ENCODE measurements at regions not wholly inside any gene's neighbourhood (a gene's known extent, or its start where the extent isn't known, plus 50 kb on each side); places are given as distances from the start of the nearest gene placed in this dataset.

DNA sequence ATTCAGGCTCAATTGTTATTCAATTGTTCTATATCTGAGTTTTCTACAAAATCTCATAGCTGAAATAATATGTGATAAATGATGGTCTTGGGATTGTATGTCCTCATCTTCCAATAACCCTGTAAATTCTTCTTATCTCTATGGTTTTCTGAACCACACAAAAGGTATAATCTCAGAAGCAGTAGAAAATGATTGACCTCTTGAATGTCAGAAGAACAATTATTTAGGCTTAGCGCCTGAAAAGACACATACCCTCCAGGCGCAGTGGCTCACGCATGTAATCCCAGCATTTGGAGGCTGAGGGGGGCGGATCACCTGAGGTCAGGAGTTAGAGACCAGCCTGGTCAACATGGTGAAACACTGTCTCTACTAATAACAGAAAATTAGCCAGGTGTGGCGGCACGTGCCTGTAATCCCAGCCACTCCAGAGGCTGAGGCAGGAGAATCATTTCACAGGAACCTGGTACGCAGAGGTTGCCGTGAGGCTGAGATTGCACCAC, 288.0 kb upstream of the TBC1D5 start:
- no peak for DNase-seq

DNA sequence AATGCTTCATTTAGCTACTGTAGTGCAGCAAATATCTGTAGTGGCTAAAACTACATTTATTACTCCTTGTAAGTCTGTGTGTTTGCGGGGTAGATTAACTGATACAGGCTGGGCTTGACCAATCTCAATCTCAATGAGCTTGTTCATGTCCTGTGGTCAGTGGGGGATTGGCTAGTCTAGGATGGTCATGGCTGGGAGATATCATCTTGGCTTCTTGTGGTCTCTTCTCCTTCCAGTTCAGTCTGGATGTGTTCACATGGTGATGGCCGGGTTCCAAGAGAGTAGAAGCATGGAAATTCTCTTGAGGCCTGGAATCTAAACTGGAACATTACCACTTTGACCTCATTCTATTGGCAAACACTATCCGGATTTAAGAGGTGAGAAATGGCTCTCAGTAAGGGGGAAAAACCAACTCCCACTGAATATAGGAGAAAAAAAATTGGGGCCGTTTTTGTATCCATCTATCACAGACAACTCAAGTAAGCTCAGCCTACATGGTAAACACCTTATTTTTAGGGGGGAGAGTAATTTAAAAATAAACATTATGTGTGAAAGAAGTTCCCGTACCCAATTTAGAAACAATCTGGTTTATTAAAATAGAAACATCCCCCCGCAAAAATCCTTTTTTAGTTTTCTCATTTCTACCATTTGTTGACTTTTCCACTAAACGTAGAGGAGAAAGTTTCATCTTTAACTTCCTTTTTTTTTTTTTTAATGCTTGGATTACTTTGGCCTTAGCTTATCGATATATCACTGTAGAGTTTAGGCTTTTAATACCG, 284.9 kb upstream of the TBC1D5 start:
- no peak for DNase-seq

DNA sequence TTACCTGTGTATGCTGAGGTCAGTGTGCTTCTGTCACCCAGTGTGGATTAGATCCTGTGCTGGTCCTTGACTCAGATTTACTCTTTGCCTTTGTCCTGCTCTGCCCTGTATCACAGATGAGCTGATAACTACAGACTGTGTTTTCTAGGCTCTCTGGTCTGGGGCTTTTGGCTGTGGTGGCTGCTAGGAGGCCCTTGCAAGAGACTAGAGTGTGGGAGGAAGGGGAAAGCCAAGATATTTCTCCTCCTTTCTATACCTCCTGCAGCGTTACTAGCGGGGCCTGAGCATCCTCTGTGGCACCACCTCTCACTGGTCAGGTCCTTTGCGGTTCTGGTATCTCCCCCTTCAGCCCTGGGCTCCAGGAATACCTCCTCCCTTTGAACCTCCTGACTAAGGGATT, 282.3 kb upstream of the TBC1D5 start:
- DNase-seq = no peak

DNA sequence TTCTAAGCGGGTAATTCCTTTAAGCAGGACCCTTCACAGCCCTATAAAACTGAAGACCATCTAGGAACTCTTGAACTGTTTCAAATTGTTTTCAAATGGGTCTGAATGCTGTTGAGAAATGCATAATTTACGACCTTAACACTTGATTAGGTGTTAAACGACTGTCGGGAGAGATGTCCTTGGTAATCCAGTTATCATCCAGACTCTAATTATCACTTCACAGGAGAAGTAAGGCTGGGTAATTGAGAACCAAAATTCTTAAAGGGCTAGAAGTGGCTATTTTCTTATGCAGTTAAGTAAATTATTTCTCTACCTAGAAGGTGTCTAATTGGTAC, 276.7 kb upstream of the TBC1D5 start:
- no peak for DNase-seq

DNA sequence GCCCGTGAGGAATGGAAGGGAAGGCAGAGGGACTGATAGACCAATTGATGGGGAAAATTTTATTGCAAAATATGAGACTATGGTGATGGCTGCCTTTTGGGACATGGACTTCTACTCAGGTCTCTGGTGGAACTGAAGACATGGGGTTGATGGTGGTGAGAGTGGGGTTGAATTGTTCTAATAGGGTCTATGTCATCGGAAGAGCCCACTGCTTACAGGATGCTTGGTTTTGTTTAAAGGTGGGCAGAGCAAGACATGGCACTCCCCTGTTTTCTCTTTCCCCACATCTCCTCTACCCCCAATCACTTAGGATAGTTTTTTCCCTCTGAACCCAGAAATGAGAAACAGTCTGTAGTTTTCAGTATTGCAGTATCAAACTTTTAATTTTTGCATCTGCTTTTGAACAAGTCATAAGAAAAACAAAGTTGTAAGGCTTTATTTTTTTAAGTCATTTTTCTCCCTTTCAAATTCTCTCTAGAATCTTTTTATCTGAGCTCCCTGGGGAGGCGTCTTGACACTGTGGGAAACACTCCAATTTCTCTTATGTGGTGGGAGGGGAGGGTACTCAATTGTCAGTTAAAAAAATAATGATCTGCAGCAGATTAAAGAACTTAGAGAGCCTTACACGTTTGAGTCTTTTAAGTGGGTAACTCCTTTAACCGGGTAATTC, 276.2 kb upstream of the TBC1D5 start:
- DNase-seq = no peak

DNA sequence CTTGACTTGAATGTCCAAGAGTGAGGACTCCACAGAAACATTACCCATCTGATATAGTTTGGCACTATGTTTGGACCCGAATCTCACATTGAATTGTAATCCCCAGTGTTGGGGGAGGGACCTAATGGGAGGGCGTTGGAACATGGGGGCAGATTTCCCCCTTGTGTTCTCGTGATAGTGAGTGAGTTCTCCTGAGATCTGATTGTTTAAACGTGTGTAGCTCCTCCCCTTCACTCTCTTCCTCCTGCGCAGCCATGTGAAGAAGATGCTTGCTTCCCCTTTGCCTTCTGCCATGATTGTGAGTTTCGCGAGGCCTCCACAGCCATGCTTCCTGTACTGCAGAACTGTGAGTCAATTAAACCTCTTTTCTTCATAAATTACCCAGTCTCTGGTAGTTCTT, 273.9 kb upstream of the TBC1D5 start:
- DNase-seq = no peak

DNA sequence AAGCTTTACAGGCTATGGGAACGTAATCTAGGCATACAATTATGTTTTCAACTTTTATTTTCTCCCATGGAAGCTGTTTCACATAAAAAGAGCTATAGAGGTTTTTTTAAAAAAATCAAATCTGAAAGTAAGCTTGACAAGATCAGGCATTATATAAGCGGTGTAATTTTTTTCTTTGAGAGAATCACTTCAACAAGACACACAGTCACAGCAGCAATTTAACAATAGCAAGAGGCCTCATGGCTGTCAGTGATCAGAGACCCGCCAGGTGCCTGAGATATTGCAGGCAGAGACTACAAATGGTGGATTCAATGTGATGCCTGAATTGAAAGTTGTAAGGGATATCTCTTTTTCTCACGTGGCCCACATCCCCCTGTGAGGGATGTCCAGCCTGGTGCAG, 270.5 kb upstream of the TBC1D5 start:
- no peak for DNase-seq

DNA sequence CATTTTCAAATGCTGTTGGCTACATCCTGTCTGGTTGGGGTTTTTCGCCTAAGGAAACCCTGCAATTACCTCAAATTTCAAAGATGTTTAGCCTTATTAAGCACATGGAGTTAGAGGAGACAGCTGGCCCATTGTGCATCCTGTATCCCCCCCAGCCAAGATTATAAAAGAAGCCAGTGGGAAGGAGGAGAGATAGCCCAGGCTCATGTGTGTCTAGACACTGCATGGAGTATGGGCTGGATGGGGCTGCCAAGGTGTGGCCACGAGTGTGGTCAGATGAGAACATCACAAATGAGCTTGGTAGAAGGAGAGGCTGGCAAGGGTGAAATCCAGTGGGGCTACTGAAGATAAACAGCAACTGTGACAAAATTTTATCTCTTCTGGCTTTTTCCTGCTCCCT, 270.0 kb upstream of the TBC1D5 start:
- no peak for DNase-seq

DNA sequence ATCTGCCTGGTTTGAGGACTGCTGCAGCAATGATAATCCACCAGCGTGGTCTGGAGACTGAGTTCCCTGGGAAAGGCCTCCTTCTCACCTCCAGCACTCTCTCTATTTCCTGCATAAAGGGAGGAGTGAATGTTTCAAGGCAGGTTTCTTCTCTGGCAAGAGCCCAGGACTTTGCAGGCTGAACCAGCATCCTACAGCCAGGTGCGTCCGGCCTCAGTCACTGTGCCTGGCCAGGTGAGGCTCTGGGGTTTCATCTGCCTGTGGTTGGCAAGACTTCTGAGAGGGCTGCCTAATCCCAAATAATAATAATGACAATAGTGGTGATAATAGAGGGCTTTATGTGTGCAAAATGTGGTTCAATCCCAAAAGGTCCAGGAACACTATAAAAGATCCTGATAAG, 269.0 kb upstream of the TBC1D5 start:
- DNase-seq = no peak

DNA sequence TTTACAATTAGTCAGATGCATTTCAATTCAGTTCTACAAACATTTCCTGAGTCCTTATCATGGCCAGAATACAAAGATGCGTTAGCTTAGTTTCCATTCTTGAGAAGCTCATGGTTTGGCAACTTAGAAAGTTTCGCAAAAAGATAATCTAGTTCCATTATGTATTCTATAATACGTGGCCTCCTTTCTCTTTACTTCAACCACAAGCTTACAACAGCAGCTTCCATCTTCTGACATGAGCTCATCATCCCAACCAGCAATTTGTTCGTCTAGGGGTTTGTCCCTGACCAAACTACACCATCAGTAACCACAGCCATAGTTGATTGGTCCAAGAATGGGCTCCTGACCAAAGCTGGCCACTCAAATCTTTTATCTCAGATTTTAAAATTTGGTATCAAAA, 267.6 kb upstream of the TBC1D5 start:
- no peak for DNase-seq

DNA sequence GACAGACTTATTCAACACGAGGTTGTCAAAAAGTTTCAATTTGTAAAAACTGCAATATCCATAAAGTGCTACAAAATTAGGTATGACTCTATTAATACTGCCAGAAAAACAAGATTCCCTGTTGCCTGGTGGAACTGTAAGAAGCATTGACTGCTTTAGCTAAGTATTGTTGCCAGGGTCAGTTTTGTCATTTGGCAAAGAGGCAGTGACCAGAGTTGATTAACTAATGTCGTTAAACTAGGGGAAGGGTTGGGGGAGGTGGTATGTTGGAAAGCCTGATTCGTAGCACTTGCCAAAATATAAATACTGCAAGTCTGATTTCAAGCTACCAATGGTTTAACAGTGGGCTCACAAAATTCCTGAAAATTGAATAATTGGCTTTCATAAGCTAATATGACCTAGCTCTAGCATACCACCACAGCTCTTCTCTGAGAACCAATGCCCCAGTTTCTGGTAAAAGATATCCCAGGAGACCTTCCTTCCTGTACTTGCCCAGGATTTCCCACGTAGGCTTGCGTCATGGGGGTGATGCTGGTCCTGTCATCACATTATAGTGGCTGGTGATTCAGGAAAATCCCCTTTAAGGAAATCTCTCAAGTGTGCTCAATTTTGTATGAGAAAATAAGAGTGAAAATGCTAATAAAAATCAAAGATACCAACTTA, 266.4 kb upstream of the TBC1D5 start:
- DNase-seq = no peak

DNA sequence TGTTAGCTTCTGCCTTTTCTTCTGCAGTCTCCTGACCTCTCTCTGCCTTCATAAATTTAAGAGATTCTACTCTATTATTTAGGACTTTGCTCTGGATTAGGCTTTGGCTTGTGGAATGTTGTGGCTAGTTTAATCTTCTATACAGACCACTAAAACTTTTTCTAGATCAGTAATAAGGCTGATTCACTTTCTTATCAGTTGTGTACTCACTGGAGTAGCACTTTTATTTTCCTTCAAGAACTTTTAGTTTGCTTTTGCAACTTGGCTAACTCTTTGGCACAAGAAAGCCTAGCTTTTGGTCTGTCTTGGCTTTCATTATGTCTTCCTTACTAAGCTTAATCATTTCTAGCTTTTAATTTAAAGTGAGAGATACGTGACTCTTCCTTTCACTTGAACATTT, 265.5 kb upstream of the TBC1D5 start:
- no peak for DNase-seq

DNA sequence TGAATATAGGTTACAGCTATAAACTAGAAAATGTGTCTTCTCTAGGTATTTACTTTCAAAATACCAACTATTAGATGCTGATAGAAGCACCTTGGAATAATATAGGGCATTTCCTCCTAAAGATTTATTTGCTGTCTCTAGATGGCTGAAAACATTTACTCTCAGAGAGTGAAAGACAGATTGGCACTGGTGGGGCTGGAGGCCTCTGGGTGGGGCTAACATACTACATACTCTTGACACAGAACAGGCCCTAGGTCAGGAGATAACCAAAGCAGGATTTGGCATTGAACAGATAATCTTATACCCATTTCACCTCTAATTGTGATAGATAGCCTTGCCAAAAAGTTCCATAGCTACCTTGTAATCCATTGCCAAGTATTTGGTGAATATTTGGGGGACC, 253.3 kb upstream of the TBC1D5 start:
- DNase-seq = no peak

DNA sequence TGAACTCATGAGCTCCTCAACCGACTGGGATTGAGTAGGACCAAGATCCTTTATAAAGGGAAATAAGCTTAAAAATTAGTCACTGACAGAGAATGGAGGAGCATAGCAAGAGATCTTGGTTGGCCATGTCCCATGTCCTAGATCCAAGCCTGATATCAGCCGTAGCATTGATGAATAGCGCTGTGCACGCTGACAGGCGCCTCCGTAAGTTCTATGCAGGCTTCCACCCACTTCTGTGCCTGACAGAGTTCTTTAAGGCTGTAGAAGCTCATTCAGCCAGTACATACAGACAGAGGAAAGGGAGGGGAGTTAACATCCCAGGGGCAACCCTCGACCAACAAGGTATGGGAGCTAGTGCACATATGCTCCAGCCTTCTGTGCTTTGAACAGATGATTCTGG, 251.7 kb upstream of the TBC1D5 start:
- DNase-seq = no peak

DNA sequence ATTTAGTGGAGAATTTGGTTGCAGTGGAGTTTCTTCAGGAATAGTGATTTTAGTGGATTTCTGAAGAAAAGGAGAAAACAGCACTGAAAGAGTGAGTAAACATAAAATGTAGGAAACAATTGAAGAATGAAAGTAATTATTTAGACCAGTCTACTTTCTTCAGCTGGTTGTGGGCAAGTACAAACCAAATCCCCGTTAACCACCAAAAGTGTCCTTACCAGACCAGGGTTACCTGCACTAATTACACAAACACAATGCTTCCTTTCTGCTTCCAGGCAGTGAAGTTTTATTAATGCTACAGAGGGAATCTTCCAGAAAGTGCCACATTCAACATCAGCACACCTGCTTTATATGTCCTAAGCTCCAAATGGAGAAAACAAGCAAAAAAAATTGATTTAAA, 248.0 kb upstream of the TBC1D5 start:
- no peak for DNase-seq

DNA sequence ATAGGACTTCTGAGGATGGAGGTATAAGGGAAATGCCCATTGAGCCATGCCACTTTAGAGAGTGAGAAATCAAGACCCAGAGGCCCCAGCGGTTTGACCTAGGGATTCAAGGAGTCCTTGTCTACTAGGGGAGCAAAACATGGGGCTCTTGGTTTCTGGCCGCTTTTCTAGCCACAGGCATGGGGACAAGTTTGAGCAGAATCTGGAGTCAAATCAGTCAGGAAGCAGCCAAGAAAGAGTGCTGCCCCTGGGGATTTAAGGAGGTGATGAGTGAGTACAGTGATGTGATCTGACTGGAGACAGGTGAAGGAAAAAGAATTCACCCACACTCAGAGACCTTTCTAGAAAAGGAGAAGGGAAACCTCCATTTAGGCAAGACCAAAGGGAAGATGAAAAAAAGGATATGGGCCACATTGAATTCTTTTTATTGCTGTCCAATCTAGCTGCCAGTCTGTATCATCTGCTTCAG, 244.0 kb upstream of the TBC1D5 start:
- DNase-seq = no peak

DNA sequence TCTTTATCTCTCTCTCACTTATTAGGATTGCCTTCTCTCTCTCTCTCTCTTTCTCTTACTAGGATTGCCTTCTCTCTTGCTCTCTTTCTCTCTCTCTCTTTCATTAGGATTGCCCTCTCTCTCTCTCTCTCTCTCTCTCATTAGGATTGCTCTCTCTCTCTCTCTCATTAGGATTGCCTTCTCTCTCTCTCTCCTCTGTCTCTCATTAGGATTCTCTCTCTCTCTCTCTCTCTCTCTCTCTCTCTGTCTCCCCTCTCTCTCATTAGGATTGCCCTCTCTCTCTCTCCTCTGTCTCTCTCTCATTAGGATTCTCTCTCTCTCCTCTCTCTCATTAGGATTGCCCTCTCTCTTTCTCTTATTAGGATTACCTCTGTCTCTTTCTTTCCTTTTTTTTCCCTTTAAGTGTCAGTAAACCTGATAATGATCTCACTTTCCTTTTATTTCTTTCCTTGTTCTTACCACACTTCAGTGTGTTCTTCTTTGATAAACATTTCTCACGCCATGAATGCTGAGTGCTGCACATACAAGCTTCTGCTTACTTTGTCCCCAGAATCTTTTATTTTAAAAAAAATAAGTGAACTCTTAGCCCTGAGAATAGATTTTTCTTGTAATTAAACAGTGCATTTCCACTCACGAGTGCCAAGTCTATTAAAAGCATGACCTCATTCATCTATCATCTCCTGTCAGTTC, 243.4 kb upstream of the TBC1D5 start:
- DNase-seq = no peak

DNA sequence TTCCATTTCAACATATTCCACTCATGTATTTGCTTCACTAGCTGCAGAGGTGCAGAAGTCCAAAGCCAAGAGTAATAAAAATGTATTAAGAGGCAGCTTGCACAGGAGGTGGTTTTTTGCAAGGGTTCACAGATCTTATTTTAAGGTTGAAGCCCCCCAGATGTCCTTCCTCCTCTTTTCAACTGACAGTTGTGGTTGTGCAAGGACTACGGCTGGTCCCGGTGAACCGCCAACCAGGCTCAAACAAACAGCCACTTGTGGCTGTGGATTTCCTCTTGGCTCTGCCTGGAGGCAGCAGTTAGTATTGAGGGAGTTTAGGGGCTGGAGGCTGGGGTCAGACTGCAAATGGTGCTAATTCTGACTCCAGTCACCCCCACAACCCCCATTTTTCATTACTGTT, 240.7 kb upstream of the TBC1D5 start:
- DNase-seq = no peak

DNA sequence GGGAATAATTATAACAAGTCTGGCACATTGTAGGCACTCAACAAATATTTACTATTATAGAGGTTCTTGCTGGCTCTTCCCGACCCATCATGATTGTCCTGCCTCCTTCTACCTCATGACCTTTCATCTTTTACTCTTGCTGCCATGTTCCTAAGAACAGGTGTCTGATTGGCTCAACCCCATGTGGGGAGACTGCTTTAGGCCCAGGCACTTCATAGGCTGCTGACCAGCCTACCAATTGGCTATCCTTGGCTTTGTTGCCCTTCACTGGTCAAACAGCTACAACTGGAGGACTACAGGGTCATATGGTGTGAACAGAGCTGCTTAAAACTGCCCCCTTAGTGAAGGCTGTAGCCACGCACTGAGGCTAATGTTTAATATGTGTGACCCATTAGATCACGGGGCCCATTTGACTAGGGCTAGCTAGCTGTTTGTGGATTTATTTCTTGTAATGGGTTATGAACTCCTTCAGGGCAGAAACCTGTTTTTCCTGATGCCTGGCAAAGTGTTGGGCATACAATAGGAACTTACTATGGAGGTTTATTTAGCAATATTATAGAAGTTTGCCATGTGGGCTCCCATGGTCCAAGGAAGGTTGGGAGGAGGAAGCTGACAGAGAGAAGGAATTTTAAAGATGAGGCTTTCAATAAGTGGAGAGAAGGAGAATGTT, 239.9 kb upstream of the TBC1D5 start:
- no peak for DNase-seq

DNA sequence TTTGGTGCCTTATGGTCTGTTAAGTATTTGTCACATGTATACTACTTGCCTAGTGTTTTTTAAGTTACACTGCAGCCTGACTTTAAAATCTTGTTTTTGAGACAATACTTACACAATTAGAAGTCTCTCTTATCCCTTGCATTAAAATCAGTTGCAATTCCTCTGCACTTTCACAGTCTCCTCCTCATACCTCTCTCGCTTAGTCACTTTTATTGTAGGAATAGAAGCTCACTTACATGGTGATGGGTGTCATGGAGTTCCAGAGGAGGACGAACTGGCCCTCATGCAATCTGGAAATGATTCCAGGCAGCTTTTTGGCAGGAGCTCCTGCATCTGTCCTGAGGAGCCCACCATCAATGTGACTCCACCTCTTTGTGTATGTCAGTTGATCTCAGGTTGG, 238.4 kb upstream of the TBC1D5 start:
- no peak for DNase-seq

DNA sequence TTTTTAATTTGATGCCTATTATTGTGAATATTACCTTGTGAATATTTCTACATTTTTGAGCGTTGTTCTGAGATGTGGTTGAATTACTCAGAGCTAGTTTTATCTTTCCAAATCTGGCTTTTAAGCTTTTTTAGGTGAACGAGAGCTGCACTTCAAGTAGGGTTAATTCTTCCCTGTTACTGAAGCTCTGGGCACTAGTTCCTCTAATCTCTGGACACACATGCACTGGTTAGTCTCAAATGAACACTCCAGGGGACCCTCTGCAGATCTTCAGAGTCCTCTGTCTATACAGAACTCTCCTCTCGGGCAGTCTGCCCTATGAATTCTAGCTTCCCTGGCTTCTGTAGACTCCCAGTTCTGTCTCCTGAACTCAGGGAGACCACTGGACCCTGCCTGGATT, 237.5 kb upstream of the TBC1D5 start:
- no peak for DNase-seq

DNA sequence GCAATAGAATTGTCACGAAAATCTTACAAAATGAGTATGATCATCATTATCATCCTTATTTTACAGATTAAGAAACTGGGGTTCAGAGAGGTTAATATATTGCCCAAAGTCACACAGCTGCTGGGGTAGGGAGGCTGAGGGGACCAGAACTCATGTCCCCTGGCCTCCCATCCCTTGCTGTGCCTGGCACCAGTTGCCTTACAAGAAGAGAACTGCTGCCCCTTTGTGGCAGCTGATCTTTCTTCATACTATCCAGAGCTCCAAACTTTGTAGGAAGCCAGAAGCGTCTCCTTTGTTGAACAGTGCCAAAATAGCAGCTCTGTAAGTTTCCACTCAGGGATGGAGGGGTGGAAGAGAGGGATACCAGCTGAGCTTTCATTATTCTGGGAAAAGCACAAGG, 236.8 kb upstream of the TBC1D5 start:
- DNase-seq = no peak
